M059J (cell line): ENCODE measurements at regions not wholly inside any gene's neighbourhood (a gene's known extent, or its start where the extent isn't known, plus 50 kb on each side); places are given as distances from the start of the nearest gene placed in this dataset.

Source experiments
- DNase-seq: peaks from one replicate; pipeline ENCODE4 v3.0.0-alpha.2; 2012; ENCODE audit warnings: low read depth

DNA sequence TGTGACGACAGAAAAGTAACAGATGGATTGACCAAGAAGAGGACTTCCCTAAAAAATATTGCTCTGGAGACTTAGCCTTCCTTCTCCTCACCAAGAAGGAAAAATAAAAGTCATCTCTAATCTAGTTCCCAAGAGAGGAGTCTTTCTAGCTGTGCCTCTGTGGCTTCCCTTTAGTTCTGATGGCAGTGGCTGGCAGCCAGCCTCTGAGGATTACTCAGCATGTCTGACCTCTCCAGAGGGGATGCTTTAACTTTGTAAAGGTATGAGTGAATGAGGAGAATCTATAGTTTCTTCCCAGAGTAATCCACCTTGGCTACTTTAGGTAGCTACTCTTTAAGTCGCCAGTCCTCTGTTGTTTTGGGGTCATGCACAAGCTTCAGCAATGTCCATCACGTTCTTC, 163.9 kb upstream of the KIT start:
- peak; percentile 71 for DNase-seq

DNA sequence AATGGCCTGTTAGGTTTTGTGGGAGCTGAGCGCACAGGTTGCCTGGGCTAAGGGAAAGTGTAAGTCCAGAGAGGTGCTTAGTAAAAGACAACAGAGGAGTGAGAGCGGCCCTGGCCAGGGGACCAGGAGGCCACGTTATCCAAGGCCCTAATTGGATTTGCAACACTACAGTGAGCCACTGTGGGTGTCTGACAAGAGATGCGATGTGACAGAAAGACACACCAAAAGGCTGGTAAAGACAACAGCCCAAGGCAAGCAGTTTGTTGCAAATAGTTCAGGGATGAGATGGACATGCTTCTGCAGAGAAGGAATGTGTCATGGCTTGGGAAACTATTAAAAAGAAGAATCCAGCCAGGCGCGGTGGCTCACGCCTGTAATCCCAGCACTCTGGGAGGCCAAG, 162.7 kb upstream of the KIT start:
- peak; percentile 84 for DNase-seq

DNA sequence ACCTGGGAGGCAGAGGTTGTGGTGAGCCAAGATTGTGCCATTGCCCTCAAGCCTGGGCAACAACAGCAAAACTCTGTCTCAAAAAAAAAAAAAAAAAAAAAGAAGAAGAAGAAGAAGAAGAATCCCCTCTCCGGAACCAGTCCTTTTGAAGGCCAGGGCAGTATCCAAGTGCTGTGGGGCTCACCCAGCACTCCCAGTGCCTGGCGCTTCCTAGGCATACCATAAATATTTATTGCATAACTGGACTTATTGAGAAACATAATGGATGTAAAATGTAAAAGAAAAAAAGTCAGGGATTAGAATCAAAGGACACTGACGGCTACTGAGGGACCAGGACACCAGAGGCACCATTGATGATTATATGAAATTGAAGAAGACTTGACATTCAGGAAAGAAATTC, 162.1 kb upstream of the KIT start:
- no peak for DNase-seq

DNA sequence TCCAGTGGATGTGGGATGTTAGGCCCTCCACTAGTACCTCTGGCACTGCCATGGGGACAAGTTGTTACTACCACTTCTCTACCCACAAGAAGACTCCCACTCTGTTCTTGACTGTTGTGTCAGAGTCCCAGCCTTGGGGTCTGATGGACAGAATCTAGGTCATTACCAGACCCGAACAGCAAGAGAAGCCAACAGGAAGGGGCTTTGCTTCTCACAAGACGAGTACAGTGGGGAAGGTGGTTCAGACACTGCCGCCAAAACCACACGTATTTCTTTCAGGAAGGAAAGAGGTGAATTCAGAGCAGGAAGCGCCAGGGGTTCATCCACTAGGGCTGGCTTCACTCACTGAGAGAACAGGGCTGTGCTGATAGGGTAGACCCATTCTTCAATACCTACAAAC, 161.3 kb upstream of the KIT start:
- DNase-seq: no peak

DNA sequence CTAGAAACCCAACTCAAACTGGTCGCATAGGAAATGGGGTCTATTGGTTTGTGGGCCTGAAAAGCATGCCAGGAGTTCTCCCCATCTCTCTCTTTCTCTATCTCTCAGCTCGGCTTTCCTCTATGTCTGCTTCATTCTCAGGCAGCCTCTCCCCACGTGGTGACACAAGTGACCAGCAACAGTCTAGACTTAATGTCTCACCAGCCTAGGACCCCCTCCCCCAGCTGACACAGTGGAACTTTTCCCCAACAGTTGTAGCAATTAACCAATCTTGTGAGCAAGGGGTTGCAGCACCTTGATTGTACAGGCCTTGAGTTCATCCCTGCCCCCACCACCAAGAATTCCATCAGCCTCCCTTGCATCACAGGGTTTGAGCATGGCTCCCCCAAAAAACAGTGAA, 159.8 kb upstream of the KIT start:
- DNase-seq: no peak

DNA sequence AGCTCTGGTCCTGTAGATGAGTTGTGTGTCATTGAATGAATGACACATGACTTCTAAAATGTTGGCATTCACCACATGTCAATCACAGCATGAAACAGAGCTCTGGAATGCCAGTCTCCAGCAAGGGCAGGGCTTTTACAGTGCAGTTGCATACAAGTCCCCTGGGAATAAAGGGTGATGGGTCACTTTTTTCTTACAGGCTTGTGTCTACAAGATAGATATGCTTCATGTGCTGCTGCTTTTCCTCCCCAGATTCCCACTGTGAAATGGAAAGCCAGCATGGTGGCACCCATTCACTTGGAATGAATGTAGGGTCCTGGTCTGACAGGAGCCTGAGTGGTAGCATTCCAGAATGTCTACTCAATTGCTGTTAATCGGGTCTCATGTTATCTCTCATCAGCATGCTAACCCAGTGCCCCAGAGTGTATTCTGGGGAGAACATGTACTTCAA, 159.1 kb upstream of the KIT start:
- peak; percentile 93 for DNase-seq

DNA sequence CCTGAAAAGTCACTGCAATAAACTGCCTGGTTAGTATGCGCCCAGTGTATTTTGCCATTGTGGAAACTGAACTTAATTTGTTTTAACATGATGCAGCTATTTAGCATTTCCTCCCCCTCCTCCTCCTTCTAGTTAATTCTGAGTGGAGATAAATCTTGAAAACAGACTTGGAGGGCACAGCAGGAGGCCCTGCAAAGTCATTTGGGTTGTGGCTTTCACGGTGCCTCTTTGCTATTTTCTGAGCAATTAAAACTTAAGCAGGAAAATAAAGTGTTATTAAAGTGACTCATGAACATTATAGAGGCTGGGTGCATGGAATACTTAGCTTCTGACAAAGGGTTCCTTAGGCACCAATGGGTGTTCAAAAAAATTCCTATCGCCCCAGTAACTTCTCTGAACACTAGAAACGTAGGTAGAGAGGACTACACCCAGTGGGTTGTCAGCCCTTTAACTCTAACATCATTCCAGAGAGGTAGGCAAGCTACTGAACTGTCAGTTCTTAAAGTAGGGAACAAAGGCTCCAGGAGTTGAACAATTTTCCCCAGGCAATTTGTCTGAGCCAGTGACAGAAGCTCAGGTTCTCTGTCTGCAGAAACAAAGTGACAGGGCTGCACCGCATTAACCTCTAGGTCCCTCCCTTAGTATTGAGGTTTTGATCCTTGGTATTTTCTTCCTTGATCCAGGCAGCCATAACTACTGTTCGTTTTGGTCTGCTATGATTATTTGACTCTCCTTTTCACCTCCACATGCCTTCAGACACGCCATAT, 158.3 kb upstream of the KIT start:
- peak; percentile 88 for DNase-seq

DNA sequence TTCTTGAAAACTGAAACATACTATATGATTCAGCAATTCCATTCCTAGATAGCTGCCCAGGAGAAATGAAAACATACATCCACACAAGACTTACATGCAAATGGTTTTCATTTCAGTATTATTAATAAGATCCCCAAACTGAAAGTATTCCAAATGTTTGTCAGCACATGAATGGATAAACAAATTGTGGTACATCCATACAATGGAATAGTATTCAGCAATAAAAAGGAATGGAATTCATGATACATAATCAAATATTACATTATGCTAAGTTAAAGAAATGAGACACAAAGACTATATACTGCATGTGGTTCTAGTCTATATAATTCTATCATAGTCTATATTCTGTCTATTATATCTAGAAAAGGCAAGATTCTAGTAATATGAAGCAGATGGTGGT, 152.4 kb upstream of the KIT start:
- no peak for DNase-seq

DNA sequence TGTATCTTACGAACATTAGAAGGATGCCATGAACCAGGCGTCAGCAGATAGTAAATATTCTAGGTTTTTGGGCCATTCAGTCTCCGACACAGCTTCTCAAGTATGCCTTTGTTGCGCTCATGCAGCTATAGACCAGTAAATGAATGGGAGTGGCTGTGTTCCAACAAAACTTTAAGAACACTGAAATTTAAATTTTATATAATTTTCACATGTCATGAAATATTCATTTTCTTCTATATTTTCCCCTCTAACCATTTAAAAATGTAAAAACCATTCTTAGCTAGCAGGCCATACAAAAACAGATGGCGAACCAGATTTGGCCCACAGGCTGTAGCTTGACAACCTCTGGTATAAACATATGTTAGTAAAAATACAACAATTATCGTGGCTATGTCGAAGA, 151.8 kb upstream of the KIT start:
- DNase-seq: no peak

DNA sequence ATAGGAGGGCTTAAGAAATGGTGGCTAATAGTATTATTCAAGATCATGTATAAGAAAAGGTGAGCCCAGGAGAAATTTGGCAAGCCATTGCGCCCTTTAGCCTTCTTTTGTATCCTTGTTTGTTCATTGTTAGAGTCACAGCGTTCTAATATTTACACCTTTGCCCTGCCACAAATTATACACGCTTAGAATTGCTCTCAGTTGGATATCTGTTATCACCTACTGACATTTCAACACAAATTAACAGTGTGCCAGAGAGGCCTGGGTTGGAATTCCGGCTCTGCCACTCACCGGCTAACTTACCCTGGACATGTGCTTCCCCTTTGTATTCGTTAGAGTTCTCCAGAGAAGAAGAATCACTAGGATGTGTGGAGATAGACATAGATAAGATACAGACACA, 148.7 kb upstream of the KIT start:
- no peak for DNase-seq

DNA sequence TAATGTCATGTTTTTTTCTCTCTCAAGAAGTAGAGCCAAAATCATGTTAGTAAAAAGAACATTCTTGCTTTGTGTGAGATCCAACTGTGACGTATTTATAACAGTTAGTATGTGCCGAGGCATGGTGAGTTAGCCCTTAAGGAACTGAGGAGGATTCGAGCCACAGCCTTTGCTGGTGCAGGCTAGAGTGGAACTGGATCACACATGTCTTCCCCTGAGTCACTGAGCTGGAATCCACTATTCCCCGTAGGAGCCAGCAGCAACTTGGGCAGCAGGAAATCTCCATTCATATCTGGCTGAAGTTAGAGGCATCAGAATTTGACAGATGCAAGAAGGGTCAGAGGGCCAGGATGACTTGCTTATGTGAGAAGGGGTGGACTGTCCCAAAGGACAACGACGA, 144.6 kb upstream of the KIT start:
- peak; percentile 84 for DNase-seq

DNA sequence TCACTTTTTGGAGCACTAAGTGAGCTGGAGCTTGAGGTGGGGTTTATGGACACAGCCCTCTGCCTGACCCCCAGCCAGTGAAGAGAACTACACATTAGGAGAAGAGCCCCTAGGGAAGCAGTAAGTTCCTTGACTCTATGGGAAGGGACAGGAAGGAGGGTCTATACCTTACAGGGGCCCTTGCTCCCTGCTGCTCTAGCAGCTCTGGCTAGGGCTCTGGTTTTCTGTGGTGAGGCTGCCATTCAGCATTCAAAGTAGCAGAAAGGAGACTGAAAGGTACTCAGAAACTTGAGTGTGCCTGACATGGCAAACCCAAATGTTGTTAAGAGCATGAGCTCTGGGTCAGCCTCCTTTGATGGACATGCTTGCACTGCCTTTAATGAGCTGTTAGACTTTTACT, 144.0 kb upstream of the KIT start:
- DNase-seq: no peak

DNA sequence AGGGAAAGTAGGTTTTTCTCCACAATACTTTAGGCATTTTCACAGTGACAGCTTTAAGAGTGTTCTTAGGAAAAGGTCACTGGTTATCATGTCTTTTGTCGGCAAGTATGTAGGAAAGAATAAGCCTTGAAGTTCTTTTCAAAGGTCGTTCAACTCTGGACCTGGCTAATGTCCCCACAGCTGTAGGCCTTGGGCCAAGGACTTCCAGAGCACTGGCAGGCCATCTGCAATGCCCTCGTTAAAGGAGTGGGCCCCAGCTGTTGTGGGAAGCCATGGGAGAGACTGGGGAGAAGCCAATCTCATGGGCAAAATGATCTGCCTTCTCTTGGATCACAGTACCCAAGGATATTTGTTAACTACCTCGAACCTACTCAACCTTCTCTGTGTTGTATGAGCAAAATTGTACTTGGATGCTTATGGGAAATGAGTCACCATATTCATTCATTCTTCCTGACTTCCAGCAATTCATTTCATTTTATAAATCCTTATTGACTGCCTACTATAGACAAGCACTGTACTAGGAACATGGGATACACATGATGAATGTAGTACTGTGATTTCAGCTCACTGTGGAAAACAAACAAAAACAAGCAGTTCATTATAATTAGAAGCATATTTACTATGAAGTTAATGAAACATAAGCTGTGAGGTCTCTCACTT, 141.1 kb upstream of the KIT start:
- DNase-seq: no peak

DNA sequence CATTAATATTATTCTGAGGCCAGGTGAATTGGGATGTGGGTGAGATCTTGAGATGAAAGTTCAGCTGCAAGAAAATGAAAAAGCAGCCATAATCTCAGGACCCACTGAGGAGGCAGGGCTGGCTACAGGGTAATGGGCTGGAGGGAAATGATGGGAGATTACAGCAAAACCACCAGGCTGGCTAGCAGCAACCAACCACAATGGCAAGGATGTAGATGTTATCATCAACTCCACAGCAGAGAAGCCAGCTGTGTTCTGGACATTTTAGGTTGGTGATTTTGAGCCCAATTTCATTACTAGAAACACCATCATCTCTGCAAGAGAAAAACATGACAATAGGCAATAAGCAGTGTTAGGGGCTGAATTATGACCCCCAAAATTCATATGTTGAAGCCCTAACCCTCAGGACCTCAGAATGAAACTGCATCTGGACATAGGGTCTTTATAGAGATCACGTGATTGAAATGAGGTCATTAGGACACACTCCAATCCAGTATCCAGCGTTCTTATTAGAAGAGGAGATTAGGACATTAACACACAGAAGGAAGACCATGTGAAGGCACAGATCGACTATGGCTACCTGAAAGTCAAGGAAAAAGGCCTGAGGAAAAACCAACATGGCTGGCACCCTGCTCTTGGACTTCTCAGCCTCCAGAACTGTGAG, 139.8 kb upstream of the KIT start:
- DNase-seq: no peak

DNA sequence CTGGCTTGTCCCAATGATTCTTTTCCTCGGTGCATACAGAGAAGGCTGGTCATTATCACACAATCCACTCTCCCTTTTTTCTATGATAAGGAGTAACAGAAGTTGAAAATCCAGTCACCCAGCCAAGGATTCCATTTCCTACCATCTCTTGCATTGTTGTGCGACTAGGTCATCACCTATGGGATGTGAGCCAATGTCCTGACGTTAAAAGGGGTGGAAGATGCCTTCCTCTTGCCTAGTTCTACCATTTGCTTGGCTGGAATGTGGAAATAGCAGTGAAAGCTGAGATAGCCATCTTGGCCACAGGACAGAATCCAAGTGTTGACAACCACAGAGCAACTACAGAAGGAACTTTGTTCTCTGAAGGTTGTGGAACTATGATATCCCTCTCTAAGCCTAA, 132.2 kb upstream of the KIT start:
- peak; percentile 97 for DNase-seq

DNA sequence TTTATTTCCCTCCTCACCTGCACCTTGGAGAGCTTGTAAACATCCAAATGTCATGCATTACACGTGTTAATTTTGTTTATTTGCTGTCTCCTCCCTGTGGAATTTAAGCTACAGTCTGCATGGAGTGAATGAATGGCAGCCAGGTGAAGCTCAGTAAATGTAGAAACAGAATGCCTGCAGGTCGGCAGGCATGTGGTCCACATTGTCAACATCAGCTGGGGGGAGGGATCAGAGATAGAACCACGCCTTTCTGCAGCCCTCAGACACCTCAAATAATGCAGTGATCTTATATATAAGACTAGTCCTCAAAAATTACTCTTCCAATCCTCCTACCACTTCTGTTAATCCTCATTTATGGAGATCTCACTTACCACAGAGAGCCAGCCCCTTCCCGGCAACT, 131.2 kb upstream of the KIT start:
- DNase-seq: no peak

DNA sequence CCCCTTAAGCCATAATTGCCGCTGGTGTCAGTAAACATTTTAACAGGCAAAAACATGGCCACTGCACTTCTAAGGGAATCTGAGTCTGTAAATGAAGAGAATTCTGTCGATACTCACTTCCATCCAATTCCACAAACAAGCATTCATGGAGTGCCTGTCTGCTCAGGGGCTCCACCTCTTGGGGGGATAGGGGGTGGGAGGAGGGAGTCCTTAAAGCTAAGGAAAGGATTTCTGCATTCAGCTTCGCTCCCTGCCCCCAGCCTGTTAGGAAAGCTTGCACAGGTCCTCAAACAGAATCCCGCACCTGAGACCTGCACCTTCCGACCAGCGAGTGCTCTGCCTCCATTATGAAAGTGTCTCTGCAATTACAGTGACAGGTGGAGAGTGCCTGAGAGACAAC, 130.2 kb upstream of the KIT start:
- no peak for DNase-seq

DNA sequence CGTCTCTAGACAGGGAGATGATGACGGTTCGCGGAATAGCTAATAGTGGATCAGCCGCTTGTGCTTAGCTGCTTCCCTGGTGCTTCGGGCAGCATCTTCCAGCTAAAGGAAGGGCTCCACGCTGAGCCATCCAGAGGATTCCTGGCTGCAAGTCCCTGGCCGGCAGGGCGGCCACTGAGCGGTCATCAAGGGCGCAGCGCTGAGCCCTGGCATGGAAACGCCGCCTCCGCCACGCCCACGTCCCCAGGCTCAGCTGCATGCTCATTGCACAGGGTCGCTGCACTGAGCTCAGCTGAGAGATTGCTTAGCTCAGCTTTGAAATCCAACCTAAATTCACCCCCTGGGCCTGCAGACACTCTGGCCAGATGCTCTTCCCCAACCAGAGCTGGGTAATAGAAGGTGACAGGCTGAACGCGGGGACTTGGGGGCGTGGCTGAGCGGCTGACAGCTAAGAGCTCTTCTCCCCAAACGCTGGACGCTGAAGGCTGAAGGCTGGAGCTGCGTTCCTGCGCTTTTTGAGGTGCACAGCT, 118.2 kb upstream of the KIT start:
- peak; percentile 81 for DNase-seq

DNA sequence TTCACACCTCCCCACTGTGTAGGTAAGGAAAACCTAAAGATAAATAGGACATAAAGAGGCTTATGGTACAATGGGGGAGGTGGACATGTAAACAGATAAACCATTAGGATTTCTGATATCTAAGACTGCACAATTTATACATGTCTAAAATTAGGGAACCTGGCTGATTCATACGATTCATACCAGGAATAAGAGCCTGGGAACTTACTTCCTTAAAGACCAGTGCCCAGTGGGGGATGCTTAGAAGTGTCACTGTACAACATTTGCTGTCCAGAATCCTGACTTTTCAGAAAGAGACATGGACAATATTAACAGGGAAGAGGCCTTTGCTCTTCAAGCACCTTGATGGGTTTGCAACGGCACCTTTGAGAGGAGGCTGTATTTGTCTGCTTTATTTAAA, 116.8 kb upstream of the KIT start:
- no peak for DNase-seq

DNA sequence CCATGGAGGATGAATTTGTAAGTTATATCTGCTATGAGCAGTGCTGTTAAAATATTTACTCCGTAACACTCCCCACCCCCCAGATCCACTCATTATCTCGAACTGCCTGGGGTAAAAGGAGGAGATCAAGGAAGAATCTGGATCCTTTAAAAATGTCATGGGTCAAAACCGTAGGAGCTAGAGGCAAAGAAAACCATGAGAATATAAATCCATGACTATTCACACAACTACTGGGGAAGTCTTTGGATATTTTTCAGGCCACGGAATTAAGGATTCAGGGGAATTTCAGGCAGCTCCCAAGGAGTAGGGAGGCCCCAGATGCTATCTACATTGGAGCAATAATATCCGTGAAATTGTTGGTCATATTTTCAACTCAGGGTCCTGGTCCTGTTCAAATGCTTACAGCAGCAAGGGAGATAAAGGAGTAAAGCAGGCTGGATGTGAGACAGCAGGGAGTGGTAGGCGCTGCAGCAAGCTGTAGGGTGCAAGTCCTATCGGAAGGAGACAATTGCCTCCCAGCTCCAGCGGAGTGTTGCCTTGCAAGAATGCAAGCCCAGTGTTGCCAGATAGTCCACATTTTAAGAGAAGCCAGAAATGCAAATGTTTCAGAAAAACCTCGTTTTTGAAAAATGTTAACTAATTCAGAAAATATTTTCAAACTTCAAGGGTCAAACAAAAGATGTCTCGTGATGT, 116.2 kb upstream of the KIT start:
- no peak for DNase-seq

DNA sequence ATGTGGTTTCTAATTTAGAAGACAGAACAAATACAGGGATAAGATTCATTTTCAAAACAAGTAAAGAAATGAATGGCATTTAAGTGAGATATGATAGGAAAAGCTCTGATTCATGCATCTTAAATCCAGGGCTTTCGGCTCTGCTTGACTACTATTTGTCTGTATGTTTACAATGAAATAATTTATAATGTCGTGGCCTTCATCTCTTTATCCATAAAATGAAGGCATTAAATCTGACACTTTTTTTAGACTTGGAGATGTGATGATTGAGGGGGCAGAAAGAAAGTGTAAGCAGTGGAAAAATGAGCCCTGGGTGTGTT, 115.7 kb upstream of the KIT start:
- DNase-seq: no peak

DNA sequence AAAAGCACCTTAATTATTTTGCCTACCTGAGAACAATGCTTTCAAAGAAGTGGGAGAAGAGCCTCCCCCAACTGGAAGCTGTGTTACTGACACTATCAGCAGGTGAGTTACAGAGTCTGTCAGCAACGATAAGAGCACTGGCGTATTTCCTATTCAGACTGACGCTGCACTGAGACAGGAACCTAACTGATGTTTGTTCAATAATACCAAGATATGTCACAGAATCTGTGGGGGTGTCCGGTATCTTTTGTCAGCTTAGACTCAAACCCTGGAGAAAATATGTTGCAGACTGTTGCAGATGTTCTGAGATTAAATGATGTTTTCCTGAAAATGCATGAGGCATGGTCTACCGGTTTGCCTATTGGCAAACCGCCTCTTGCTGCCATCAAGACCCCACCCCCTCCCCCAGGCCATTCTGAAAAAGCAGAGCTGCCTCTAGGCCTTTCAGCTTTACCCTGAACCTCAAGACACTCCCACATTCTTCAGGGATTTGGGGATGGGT, 115.2 kb upstream of the KIT start:
- DNase-seq: no peak
